SW 1271 (cell line): ENCODE measurements at regions not wholly inside any gene's neighbourhood (a gene's known extent, or its start where the extent isn't known, plus 50 kb on each side); places are given as distances from the start of the nearest gene placed in this dataset.

Experiments used
- DNase-seq, 2 experiments: peaks; one replicate each; lab custom pipeline; 2025; lab: John Stamatoyannopoulos, UW

DNA sequence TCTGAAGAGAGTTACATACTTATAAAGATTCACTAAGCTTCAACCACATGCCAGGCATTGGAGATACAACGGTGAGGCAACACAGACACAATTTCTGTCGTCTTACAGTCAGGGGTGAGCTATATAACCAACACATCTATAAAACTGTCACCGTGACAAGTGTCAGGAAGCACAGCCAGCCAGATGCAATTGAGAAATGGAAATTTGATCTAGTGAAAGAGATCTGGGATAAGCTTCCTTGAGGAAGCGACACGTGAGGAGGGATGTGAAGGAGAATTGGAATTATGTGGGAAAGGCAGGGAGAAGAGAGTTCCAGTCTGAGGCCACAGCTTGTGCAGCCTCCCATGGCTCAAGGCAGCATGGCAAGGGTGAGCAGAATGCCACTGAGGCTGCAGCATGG, 50.9 kb upstream of the ZNF354B start:
- DNase-seq, result no peak

DNA sequence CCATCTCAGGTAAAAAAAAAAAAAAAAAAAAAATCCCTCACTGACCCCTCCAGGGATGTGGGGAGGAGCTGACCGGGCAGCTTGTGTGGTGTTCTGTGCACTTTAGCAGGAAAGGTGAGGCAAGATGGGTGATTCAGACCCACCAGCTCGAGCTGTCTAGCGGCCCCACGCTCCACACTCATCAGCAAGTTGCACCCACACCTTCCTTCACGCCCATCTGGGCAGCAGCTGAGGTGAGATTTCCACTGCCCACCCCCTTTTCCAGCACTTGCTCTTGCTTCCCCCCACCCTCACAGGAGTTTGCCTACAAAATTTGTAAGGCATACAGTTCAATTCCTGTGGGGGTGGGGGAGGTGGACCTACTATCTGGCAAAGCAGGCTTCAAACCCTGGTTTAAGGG, 58.7 kb upstream of the ZNF354B start:
- no peak for DNase-seq

DNA sequence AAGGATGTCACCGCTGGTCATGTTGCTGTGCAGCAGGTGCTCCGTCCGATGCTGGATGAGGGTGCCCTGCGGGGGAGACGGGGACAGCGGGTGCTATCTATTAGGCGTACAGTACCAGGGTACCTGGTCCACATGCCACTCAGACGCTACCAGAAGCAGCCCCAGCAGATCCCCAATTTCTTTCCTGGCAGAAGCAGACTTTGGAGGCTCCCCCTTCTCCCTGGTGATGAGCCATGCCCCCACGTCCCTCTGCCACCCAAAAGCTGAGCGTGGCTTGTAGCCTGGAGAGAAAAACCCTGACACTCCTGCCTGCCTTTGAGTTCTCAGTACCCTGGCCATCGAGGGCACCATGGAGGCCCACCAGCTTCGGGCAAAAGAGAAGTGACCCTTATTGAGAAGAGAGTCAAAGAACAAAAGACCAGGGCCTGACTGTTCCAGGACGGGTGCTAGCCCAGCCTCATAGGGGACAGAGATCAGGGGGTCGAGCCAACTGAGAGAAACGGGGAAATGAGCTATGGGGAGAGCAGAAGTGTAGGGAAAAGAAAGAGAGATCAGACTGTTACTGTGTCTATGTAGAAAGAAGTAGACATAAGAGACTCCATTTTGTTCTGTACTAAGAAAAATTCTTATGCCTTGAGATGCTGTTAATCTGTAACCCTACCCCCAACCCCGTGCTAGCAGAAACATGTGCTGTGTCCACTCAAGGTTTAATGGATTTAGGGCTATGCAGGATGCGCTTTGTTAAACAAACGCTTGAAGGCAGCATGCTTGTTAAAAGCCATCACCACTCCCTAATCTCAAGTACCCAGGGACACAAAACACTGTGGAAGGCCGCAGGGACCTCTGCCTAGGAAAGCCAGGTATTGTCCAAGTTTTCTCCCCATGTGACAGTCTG, 62.0 kb upstream of the ZNF354B start:
- DNase-seq, result no peak

DNA sequence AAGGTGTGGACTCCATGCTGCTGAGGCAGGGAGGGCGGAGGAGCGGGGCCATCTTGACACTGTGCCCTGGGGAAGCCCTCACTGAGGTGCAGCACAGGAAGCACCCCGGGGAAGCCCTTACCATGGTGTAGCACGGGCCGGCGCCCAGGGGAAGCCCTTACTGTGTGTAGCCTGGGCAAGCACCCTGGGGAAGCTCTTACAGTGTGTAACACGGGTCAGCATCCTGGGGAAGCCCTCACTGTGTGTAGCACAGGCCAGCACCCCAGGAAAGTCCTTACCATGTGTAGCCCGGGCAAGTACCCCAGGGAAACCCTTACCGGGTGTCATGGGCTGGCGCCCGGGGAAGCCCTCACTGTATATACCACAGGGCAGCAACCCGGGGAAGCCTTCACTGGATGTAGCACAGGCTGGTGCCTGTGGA, 62.6 kb upstream of the ZNF354B start:
- DNase-seq, result no peak

DNA sequence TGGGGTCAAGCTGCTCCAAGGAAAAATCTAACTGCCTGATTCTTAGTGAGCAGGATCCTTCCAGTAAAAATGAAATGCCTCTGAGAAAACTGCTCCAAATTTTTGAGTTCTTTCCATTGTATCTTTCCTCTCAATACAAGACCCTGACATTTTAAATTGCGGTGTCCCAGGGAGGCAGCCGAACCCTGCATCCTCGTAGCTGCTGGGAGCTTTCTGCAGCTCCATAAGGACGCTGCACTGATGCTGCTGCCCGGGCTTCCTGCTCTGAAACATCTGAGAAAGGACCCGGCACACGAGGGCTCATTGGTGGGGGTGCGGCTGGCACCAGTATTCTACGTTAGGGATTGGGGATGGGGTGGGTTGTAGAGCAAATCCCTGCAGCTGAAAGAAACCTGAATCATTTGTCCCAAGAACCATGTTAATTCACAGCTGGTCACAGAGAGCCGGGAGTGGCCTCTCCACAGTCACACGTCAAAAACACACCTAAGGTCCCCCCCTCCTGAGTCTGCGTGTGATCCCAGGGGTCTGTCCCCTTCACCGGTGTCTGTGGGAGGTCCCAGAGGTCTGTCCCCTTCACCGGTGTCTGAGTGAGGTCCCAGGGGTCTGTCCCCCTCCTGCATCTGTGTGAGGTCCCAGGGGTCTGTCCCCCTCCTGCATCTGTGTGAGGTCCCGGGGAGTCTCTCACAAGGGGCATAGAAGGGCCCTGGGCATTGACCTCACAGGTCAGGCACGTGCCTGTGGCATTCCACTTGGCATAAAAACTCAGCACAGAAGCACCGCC, 63.4 kb upstream of the ZNF354B start:
- no peak for DNase-seq

DNA sequence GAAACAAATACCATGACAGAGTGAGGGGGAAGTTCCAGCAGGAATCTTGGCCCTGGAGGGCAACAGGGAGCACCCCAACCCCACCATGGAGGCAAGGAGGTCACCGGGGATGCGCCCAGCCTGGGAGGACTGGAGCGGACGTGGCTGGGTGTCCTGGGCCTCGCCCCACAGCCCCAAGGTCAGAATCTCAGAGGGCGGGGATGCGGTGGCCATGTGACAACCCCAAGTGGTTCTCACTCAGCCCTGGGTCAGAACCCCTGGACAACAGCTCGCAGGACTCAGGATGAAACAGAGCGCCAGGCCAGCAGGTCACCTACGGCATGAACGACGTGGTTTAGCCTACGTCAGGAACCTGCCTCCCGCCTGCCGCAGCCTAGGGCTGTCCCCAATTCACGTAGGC, 64.0 kb upstream of the ZNF354A start:
- no peak for DNase-seq

DNA sequence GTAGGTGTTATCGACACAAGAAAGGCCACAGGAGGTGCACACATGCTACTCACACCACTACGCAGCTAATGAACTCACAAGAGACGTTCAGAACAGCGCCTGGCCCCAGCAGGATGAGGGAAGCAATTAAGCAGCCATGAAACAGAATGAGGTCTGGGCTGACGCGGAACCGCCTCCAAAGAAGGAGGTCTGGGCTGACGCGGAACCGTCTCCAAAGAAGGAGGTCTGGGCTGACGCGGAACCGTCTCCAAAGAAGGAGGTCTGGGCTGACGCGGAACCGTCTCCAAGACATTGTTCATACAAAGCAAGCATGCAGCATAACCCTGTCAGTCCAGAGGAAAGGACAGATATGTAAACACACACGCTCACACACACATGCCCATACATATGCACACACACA, 63.2 kb upstream of the ZNF354A start:
- DNase-seq, result no peak

DNA sequence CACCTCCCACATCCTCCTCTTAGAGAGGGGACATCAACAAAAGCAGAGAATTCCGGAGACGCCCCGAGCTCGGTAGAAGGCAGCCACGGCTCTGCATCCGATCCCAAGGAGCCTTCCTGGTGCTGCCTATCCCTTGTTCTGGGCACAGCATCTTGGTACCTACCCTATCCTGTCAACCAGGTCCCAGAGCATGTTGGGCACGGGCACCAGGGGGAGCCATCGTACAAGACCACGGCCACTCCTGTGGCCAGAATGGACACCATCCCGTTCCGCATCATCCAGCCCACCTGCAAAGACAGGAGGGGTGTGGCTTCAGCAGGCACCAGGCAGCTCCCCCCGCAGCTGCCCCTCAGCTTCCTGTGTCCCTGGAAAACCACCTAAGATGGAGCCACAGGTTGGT, 62.7 kb upstream of the ZNF354A start:
- peak in 1 of 2 experiments; percentile 40 for DNase-seq

DNA sequence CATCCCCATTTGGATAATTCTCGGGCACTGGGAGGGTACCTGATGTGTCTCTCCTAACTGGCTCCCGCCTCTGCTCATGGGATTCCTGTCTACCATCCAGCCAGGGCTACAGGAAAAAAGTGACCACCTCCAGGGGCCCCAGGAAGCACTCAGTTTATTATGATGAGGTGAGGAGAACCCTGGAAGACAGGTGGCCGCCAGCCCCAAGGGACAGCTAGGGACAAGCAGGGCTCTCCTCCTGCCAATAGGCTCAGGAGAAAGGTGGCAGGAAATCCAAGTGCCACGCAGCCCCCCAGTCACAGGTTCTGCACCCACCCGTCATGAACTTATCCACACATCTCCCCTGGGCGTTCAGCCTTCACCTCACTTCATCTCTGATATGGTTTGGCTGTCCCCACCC, 61.5 kb upstream of the ZNF354A start:
- no peak for DNase-seq

DNA sequence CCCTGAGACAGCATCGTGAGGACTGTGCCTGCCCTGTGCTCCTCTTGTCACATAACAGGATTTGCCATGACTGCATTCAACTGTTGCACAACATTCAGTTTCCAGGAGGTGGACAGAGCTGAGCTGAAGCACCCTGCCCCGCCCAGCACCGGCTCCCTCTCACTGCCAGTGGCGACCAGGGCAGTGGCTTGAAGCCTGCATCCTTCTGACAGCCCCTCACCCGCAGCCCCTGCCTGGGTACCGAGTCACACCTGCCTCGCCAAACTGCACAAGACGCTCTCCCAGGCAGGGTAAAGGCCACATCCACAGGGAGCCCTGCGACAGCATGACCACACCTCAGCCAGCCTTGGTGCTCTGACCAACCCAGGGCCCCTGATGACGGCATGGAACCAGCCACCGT, 59.9 kb upstream of the ZNF354A start:
- no peak for DNase-seq

DNA sequence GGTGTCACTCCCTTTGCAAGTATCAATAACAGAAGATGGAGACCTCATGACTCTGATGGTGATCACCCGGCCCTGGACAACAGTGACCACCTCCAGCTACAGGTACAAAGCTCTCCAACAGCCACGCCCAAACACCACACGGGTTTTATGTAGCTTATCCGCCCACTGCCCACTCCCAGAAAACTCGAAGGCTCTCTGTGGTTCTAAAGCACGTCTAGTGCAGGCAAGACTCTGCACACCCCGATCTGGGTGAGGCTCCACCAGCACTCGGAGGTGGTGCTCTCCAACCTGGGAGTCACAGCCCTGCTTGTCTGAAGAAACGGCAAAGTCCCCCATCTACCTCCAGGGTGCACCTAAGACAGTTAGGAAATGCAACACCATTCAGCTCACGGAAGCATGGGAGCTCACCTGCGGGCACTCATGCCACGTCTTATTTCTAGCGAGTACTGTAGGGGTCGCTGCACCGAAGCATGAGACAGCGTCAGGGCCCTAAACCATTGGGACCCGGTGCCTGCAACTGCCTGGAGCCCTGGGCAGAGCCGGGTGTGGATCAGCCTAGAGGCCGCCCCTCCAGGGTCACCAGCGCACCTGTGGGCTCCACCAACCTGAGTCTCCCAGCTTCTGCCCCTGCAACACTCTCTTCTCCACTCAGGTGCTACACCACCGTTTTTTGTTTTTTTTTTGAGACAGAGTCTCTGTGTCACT, 58.1 kb upstream of the ZNF354A start:
- no peak for DNase-seq

DNA sequence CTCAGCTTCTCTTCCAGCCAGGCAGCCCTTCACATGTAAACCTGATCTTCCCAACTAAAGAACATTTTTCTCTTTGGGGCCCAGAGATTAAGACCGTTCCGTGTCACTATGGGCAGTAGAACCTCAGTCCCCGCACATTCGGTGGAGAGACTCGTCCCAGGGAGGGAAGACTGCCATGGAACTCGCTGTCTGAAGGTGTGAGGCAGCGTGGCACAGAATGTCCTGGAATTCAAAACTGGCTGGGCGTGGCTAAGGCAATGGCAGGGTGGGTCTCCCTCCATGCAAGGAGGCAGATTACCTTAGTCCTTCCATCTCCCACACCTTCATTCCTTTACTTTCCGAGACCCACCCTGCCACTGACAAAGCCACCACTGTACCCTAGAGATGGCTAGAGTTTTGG, 57.4 kb upstream of the ZNF354A start:
- DNase-seq, result no peak

DNA sequence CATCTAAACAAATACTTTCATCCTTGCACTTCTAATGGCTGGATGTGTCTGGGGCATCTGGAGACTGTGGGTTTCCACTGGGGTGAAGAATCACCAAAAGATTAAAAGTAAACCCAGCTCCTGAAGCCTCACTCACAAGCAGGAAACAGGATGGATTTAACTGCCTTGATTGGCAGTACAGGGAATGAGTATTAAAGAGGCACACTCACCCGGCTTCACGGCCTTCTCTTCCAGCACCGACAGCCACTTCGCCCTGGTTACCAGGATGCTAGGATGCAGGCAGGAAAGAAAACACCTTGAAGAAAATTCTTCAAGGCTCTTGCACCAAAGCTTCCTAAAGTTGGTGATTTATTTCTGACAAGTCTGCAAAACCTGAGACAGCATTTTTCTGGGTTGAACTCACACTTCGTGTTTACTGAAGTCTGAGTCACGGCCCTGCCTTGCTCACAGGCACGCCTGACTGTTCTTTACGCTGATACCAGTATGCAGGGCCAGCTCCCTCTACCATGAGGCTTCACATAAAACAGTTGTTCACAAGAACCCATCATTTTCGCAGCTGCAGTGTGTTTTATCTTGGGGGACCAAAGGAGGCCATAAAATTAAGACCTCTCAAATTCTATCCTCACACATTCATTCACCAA, 56.5 kb upstream of the ZNF354A start:
- DNase-seq, result peak in 1 of 2 experiments; percentile 37

DNA sequence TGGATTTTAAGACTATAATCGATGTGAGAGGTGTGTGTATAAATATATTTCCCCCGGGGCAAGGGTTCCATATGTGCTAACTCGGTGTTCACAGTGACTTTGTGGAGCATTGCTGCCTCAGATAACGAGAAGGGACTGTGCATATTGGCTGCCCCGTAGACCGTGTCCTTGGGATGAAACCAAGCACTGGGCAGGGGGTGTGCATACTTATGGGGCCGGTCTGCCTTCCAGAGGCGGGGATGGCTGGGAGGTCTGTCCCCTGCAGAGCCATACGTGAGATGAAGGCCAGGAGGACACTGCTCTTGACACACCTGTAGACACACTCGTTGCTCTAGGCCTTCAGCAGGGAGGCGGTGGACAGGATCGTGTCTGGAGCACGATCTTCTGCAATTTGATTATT, 56.0 kb upstream of the ZNF354A start:
- DNase-seq, result no peak

DNA sequence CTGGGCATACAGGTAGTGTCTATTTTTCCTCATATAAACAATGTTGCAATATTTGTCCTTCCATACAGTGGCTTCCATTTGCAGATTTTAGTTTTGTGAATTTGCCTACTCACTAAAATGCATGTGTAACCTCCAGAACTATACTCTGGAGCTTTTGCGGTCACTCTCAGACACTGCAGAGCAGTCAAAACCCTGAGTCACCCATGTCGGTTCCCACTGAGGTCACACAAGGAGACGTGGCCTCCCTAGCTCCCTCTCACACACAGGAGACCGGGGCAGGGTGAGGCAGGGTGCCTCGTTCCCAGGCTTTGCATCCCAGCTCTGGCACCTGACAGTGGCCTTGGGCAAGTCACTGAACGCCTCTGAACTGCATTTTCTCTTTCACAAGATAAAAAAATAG, 55.5 kb upstream of the ZNF354A start:
- no peak for DNase-seq

DNA sequence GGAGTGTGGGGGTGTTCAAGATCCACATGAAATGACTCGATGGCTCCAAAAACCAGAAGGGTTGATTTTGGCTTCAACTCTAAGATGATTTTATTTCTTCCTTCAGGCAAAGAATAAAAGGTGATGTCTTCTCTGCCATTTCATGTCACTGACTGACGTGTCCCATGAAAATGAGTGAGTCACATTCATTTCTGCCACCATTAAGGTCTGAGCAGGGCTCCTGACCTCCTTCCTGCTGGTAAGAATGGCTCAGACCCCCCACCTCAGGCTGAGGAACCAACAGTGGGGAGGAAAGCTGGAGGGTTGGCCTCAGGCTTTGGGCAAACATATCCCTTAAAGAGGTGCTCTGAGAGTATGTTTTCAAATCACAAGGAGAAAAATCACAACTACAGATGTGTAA, 53.9 kb upstream of the ZNF354A start:
- DNase-seq, result no peak

DNA sequence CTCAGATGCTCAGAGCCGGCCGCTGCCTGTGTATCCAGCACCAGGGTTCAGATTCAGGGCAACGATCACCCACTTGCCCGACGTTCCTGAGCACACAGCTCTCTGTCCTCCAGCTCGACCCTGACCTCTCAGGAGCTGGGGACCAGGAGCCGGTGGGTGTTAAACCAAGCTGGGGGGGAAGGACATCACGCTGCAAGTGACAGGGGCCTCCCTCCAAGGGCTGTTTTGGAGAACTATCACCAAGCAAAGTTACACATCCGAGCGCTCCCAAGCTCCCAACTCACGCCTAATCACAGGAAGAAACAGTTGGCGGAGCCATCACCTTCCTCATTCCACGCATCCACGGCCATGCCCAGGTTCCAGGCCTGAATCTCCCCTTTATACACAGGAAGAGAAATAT, 51.5 kb upstream of the ZNF354A start:
- DNase-seq, result no peak

DNA sequence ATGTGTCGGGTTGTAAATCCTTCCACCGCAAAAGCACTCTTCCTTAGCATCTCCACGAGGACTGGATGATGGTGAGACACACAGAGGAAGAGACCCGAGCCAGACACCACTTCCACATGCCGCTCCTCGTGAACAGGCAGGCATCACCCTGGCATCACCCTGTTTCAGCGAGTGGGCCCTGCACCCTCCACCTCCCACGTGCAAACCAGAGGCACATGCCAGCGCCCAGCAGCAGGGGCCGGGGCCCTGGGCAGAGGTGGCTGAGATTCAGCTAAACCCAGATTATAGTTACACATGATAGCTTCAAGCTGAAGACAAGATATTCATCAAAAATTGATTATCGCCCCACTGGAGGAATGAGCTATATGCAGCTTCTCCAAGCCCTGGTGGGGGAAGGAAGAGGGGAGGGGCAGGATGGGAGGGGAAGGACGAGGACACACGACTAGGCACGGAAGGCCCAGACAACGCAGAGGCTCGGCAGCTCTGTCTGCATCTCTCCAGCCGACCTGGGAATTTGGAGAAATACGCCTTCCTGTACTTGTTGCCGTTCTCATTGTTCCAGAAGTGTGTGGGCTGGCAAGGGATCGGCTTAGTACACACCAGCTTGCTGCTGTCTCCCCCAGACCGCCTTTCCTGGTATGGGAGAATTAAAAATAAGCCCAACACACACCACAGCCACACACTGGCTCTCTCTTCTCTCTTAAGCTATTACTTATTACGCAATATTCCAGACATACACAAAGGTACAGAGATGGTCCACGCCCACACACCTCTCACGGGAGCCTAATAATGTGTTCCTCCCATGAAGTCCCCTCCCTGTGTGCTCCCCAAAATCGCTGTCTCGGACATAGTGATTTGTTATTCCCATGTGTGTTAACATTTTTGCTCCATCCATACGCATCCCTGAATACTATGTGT, 50.4 kb upstream of the ZNF354A start:
- DNase-seq, result no peak
